DOHH2 (cell line): ENCODE measurements at regions not wholly inside any gene's neighbourhood (a gene's known extent, or its start where the extent isn't known, plus 50 kb on each side); places are given as distances from the start of the nearest gene placed in this dataset.

Experiments
- H3F3A ChIP-seq: fragments of 200-600 bp; sonication (generic), shearing (Covaris generic); 2 replicates; pipeline ENCODE4 v1.6.0; 2016; ENCODE audit warnings: antibody characterized with exemption, mild to moderate bottlenecking; ENCODE audit not compliant: control insufficient read depth, insufficient read depth
- H3K27ac ChIP-seq: fragments of 200-600 bp; sonication (generic); 2 replicates; pipeline ENCODE4 v1.5.1; 2014; ENCODE audit warnings: low read depth, mild to moderate bottlenecking, low read length, moderate library complexity
- H3K27me3 ChIP-seq: fragments of 200-600 bp; sonication (generic); 2 replicates; pipeline ENCODE4 v1.6.1; 2014; ENCODE audit warnings: mild to moderate bottlenecking, low read length, mixed read lengths; ENCODE audit not compliant: control insufficient read depth
- H3K36me3 ChIP-seq: fragments of 200-600 bp; sonication (generic); 2 replicates; pipeline ENCODE4 v1.6.1; 2014; ENCODE audit warnings: mild to moderate bottlenecking, low read length, moderate library complexity, mixed read lengths; ENCODE audit not compliant: control insufficient read depth
- H3K4me1 ChIP-seq: fragments of 200-600 bp; sonication (generic); 2 replicates; pipeline ENCODE4 v1.6.1; 2014; ENCODE audit warnings: mild to moderate bottlenecking, low read length, mixed read lengths; ENCODE audit not compliant: control insufficient read depth
- H3K4me2 ChIP-seq: fragments of 200-600 bp; sonication (generic); 2 replicates; pipeline ENCODE4 v1.6.0; 2014; ENCODE audit warnings: mild to moderate bottlenecking, low read length, moderate library complexity
- H3K4me3 ChIP-seq: fragments of 200-600 bp; sonication (generic); 2 replicates; pipeline ENCODE4 v1.5.1; 2014; ENCODE audit warnings: mild to moderate bottlenecking, low read length, mixed read lengths
- H3K79me2 ChIP-seq: fragments of 200-600 bp; sonication (generic); 2 replicates; pipeline ENCODE4 v1.6.1; 2014; ENCODE audit warnings: mild to moderate bottlenecking, low read length, mixed read lengths; ENCODE audit not compliant: control insufficient read depth
- H3K9me2 ChIP-seq: fragments of 200-600 bp; sonication (generic); replicated peaks from 2 replicates; pipeline ENCODE4 v1.6.1; 2014; ENCODE audit warnings: mild to moderate bottlenecking, low read length, mixed read lengths; ENCODE audit not compliant: control insufficient read depth
- H3K9me3 ChIP-seq: fragments of 200-600 bp; sonication (generic); 2 replicates; pipeline ENCODE4 v1.6.1; 2014; ENCODE audit warnings: antibody characterized with exemption, low read length, mixed read lengths; ENCODE audit not compliant: control insufficient read depth, insufficient read depth
- H4K20me1 ChIP-seq: fragments of 200-600 bp; sonication (generic); 2 replicates; pipeline ENCODE4 v1.6.0; 2014; ENCODE audit warnings: low read depth, mild to moderate bottlenecking, antibody characterized with exemption, low read length, moderate library complexity; ENCODE audit not compliant: control insufficient read depth, insufficient read depth
- CTCF ChIP-seq: fragments of 200-600 bp; sonication (generic); IDR thresholded peaks from one replicate; pipeline ENCODE4 v1.5.1; 2014; ENCODE audit warnings: antibody characterized with exemption, mild to moderate bottlenecking, low read depth, low read length; ENCODE audit not compliant: poor library complexity, severe bottlenecking
- EZH2phosphoT487 ChIP-seq: fragments of 200-600 bp; sonication (generic); IDR thresholded peaks from 2 replicates; pipeline ENCODE4 v1.6.1; 2017; ENCODE audit warnings: borderline replicate concordance, mild to moderate bottlenecking, antibody characterized with exemption, low read length, moderate library complexity, mixed read lengths

DNA sequence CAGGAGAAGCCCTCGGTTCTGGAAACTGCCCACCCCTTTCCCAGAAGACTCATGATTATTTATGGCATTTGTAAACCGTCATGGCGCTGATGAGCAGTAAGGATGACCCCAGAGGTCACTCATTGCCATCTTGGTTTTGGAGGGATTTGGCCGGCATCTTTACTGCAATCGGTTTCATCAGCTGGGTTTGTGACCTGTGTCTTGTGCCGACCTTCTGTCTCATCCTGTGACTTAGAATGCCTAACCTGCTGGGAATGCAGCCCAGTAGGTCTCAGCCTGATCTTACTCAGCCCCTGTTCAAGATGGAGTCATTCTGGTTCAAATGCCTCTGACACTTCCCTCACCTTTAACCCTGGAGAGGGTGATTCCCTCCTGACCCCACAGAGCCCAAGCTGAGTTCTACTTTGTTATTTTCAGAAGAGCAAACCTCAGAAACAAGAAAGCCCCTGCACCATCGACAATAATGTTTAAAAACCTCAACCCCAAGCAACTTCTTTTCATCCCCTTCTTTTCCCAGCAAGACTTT is 105.5 kb upstream of the SFSWAP start:
- H3K27me3 ChIP-seq = peaks cover 40% of the 10 kb centered on the region
- no peak for TF ChIP-seq CTCF
- TF ChIP-seq EZH2phosphoT487 = no peak
- H3K36me3 ChIP-seq = no peaks in the 10 kb centered on the region
- no peak overlapping the region for H3K4me2 ChIP-seq
- no peaks in the 10 kb centered on the region for H3K9me2 ChIP-seq
- no peaks in the 10 kb centered on the region for H3K79me2 ChIP-seq
- H3K4me1 ChIP-seq = peaks cover 34% of the 10 kb centered on the region
- no peaks in the 10 kb centered on the region for H4K20me1 ChIP-seq
- no peaks in the 10 kb centered on the region for H3K9me3 ChIP-seq
- no peak overlapping the region for H3K4me3 ChIP-seq
- no peaks in the 10 kb centered on the region for H3F3A ChIP-seq
- no peak overlapping the region for H3K27ac ChIP-seq

DNA sequence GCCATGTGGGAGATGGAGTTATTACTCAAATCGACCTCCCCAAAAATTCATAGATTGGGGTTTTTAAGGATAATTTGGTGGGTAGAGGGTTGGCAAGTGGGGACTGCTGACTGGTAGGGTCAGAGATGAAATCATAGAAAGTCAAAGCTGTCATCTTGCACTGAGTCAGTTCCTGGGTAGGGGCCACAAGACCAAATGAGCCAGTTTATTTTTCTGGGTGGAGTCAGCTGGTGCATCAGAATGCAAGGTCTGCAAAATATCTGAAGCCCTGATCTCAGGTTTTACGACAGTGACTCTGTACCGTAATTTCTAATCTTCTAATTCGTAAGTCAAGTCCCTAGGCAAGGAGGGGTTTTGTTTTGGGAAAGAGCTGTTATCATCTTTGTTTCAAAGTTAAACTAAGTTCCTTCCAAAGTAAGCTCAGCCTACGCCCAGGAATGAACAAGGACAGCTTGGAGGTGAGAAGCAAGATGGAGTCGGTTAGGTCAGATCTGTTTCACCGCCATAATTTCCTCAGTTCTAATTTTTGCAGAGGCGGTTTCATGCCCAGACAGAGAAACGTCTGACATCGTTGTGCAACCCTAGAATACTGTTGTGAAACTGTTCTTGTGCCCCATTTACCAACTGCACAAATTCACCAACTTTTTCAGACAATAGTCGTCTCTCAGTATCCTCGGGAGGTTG is 104.5 kb upstream of the SFSWAP start:
- Histone ChIP-seq H3K9me2 (no peaks in the 10 kb centered on the region), H3K27ac (no peak overlapping the region), H3K4me3 (no peak overlapping the region), H3K4me2 (no peak overlapping the region), H3K4me1 (peaks cover 34% of the 10 kb centered on the region), H3K36me3 (no peaks in the 10 kb centered on the region), H3K27me3 (peaks cover 40% of the 10 kb centered on the region), H4K20me1 (no peaks in the 10 kb centered on the region), H3F3A (no peaks in the 10 kb centered on the region), H3K9me3 (no peaks in the 10 kb centered on the region), H3K79me2 (no peaks in the 10 kb centered on the region)
- no peak for TF ChIP-seq CTCF
- TF ChIP-seq EZH2phosphoT487 = no peak

- no peaks in the 10 kb centered on the region for H3K9me3 ChIP-seq
- no peak overlapping the region for H3K27ac ChIP-seq
- H3K4me2 ChIP-seq = no peak overlapping the region; the same call in 1 of the 2 replicates
- H3K4me3 ChIP-seq = no peak overlapping the region
- H4K20me1 ChIP-seq = no peaks in the 10 kb centered on the region
- H3K9me2 ChIP-seq = no peaks in the 10 kb centered on the region
- peaks cover 40% of the 10 kb centered on the region for H3K27me3 ChIP-seq
- no peaks in the 10 kb centered on the region for H3K36me3 ChIP-seq
- H3K79me2 ChIP-seq = no peaks in the 10 kb centered on the region
- H3F3A ChIP-seq = no peaks in the 10 kb centered on the region
- peaks cover 34% of the 10 kb centered on the region for H3K4me1 ChIP-seq
- TF ChIP-seq EZH2phosphoT487 = no peak
Observed at GRCh38 chr12:131607658-131608447, 103.0 kb upstream of the SFSWAP start.
